ENCODE measurements at regions not wholly inside any gene's neighbourhood (a gene's known extent, or its start where the extent isn't known, plus 50 kb on each side); places are given as distances from the start of the nearest gene placed in this dataset.
"Not testable (repeated sequence)": the region's sequence is repeated elsewhere in the genome, so short reads cannot be mapped to it uniquely, and the experiment has no call there.

- DNase-seq: no peak
These were observed 113.4 kb upstream of the MSX2 start for GRCh38 chr5:174610968-174611367.

DNA sequence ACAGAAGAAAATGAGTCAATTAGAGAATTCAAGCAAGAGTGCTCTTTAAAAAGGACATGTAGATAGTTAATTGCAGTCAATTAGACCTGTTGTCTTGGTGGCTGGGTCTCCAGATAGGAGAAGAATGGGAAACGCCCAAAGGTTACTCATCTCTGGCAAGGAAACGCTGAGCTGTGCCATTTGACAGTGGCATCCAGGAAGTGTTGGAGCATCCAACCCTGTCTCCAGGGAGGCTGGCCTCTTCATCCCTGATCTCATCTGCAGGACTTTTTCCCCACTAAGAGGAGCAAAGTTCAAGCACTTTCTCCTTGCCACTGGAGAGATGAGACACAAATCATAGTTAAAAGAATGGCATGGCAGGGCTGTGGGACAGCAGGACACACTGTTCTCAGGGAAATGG, 111.7 kb upstream of the MSX2 start:
- DNase-seq: no peak

DNA sequence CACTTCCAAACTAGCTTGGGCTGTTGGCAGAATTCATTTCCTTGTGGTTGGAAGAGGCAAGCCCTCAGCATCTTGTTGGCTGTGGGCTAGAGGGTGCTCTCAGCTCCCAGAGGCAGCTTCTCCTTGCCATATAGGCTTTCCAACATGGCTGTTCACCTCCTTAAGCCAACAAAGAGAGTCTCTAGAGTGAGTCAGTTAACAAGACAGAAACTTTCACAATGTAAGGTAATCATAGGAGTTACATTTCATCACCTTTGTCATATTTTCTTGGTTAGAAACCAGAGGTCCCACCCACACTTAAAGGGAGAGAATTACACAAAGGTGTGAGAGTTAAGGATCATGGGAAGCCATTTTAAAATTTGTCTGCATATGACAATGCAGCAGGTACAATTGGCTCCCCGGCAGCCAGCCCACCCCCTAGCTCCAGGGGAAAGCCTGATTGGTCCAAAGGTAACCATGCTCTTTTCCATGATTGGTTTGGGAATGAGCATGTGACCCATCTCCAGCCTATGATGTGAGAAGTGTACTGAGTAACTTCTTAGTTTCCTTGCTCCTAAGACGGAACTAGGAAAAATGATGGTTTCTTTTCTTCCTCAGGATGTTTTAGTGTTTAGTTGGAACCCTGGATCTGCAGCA, 109.8 kb upstream of the MSX2 start:
- DNase-seq: no peak

DNA sequence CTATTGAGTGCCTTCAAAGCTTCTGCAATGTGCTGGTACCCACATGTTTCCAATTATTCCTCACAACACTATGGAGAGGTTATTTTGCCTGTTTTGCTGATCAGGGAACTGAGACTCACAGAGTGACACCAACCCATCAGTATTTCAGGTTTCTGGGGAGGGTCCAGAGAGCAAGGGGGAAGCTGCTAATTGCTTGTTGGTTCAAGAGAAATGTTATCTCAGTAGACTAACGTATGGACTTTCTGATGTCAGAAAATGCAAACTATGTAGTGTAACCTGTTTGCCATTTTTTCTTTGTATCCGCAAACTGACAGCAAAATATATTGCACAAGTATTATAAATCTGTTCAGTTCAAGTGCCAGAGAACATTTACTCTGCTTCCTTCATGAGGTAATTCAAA, 108.3 kb upstream of the MSX2 start:
- DNase-seq: no peak

DNA sequence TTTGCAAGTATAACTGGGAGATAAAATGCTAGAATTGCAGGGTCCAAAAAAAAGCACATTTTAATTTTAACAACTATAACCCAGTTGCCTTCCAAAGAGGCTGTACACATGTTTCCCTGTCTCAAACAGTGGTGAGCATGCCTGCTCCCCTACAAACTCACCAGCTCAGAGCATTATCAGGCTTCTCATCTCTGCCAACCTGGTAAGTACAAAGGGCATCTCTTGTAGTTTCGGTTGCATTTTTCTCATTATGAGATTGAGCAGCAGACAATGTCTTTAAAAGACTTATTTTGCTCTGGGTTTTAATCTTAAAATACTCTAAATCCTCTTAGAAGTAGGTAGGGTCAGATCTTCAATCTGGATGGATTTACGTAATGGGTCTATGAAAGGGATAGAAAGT, 107.1 kb upstream of the MSX2 start:
- DNase-seq: no peak

GRCh38 chr5:174617910-174618309, 106.5 kb upstream of the MSX2 start:
- no peak for DNase-seq

- no peak for DNase-seq
These were observed 105.8 kb upstream of the MSX2 start for GRCh38 chr5:174618589-174618988.

GRCh38 chr5:174622067-174622466, 102.3 kb upstream of the MSX2 start:
- DNase-seq: no peak

- no peak for DNase-seq
These were observed 101.4 kb upstream of the MSX2 start for GRCh38 chr5:174623018-174623417.

DNA sequence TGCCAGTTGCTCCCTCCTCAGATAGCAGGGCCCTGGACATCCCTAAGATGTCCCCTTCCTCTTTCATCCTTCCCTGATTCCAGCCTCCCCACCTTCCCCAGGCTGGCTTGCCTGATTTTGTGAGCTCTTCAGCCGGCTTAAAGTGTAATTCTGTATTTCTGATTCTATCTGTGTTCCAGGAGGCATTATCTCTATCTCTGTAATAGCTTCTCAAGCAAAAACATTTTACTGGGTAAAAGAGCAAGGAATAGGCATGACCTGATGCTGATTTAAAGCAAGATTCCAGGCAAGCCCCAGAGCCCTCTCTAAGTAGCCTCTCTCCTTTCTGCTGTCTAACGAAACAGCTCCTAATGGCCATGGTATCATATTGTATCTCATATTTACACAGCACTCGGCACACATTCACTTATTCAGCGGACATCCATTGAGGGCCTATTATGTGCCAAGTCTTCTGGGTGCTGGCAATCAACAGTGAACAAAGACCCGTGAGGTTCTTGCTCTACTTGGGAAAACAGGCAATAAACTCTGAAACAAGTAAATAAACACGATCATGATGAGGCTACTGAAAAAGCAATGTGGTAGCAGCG, 100.9 kb upstream of the MSX2 start:
- DNase-seq: no peak

GRCh38 chr5:174624733-174625522, 99.5 kb upstream of the MSX2 start:
- DNase-seq: no peak

DNA sequence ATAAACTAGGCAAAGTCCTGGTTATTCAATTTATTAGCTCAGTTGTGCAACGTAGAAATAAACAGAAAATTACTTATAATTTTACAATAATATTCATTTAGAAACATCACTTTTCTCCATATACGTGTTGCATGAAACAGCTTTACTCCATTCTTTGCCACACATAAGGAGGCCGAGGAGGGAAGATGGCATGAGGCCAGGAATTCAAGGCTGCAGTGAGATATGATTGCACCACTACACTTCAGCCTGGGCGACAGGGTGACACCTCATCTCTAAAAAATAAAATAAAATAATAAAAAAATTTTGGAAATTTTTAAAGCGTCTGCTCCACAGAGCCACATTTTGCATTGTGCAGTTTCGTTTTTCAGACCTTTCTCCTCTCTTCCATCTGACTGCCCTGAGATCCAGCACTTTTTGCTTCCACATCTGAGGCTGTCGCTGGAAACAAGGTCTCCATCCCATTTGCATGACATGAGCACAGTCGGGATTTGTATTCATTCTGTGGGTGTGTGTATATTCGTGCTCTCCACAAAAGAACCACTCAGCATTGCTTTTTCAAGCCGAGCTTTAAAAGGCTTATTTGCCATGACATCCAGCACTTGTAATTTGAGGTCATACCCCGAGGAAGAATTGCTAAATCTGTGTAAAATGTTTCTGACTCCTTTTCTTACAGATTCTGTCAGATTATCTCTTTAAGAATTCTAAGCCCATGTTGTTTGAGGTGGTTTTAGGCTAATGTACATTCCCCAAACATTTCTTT, 98.6 kb upstream of the MSX2 start:
- DNase-seq: no peak

DNA sequence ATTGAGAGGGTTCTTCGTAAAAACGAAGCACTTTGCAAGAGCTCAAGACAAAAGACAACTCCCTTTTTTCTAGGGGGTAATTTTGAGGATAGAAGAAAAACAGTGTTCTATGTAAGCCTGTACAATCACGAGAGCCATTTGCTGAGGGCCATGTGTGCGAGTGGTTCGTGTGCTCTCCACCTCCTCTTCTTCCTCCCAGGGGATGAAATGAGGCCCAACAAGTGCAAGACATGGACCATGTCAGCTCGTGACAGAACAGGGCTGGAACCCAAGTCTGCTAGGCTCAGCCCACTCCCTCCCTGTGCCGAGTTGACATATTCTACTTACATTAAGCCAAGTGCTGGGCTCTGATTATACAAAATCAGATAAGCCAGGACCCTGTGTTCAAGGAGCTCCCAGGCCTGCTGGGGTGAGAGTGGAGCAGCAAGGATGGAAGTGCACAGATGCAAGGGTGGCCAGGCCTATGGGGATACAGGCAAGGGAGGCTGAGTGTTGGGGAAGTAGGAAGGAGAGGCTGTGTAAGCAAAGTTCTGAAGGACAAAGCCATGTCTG, 97.9 kb upstream of the MSX2 start:
- DNase-seq: no peak

- no peak for DNase-seq
These were observed 88.3 kb upstream of the MSX2 start for GRCh38 chr5:174636094-174636493.

DNA sequence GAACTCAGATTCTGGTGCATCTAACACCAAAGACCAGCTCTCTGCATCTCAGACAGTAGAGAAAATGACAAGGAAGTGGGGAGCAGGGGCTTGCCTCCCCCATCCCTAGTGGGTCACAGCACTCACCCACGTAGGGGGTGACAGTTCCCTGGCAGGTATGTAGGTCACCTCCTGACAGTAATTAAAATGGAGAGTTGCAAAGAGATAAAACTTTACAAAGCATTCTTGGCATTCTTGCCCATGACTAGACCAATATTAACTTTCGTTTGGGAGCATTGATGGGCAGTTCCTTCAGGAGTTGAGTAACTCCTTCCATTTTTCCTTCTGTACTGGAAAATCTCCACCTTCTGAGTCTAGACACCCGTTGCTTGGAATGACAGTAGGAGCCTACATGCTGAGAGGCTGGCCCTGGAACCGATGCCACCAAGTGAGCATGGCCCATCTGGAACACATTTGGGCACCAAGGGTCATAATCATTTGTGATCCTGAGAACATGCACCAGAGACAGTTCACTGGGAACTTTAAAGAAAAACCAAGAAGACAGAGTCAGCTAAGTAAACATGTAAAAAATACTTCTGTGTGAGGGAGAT, 81.5 kb upstream of the MSX2 start:
- DNase-seq: no peak

DNA sequence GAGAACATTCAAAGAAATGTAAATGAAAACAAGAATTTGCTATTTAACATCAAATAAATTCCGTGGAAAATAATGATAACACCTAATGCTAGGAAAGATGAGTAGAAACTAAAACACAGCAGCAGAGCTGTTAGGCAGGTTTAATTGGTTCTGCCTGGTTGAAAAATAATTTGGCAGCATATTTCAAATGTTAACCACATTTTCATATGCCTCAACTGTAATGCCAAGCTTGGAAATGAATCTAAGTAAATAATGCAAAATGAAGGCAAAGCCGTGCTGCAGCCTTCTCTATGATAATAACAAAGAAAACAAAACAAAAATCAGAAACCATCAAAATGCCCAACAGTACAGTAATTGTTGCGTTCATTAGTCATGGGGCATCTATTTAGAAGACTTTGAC, 79.9 kb upstream of the MSX2 start:
- DNase-seq: no peak

DNA sequence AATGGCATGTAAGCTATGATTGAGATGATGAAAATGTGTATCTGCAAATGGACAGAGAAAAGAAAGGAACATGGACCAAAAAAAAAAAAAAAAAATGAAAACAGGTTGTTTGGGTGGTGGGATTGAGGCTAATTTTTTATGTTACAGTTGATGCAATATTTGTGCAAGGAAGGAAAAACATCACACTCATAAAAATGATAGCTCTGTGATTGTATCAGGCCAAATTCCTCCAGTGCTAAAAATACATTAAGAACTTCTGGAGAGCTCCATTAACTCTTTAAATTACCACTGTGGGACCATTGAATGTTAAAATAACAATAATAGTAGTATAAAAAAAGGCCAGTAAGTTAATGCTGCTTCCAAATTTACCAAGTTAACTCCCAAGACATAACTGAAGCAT, 79.5 kb upstream of the MSX2 start:
- DNase-seq: no peak

DNA sequence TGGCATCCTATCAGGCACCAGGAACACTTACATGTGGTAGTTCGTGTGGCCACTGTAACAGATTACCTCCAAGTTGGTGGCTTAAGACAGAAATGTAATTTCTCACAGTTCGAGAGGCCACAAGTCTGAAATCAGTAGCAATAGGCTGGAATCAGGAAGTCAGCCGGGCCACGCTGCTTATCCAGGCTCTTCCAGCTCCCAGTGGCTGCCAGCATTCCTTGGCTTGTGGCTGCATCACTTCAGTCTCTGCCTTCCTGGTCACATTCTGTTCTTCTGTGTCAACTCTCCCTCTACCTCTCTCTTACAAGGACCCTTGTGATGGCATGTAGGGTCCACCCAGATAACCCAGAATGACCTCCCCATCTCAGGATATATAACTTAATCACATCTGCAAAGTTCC, 78.7 kb upstream of the MSX2 start:
- no peak for DNase-seq

- DNase-seq: not testable (repeated sequence)
These were observed 75.8 kb upstream of the MSX2 start for GRCh38 chr5:174648618-174649017.

GRCh38 chr5:174649391-174649790, 75.0 kb upstream of the MSX2 start:
- no peak for DNase-seq

- no peak for DNase-seq
These were observed 69.9 kb upstream of the MSX2 start for GRCh38 chr5:174654442-174654841.

- no peak for DNase-seq
These were observed 69.0 kb upstream of the MSX2 start for GRCh38 chr5:174655351-174655750.
